ENCODE measurements at regions not wholly inside any gene's neighbourhood (a gene's known extent, or its start where the extent isn't known, plus 50 kb on each side); places are given as distances from the start of the nearest gene placed in this dataset.
A peak's percentile ranks its signal among the peaks of the same experiment; 100 is the strongest.

GRCh38 chr3:152909180-152909883, 74.4 kb downstream of the P2RY1 start:
- BruUV-seq (replicated peaks): no TSS peak
- H4K20me1 ChIP-seq (ENCODE audit: insufficient read depth): no peaks in the 10 kb centered on the region
- no peak for ATAC-seq
- no peaks in the 10 kb centered on the region for H3K9me3 ChIP-seq (ENCODE audit: control insufficient read depth in 1 of 2, insufficient read depth in 1 of 2, low read depth in 1 of 2, low read length in 2 of 2)
- no peak overlapping the region for H3K4me3 ChIP-seq (replicated peaks in 1 of 2; ENCODE audit: low read depth in 1 of 2, low read length in 2 of 2)
- H3K27ac ChIP-seq (ENCODE audit: low read depth, low read length): no peak overlapping the region
- no peaks in the 10 kb centered on the region for H3K9me2 ChIP-seq (ENCODE audit: insufficient read depth)
- H3K79me2 ChIP-seq (ENCODE audit: insufficient read depth, low read length): no peaks in the 10 kb centered on the region
- RAD21 ChIA-PET (ENCODE audit: low non-redundant PET in 1 of 2, low total read pairs in 2 of 2, uncharacterized antibody in 2 of 2, unreplicated experiment in 2 of 2): no interaction called here
- H3K4me1 ChIP-seq (ENCODE audit: control insufficient read depth in 1 of 2, insufficient read depth in 2 of 2, low read length in 2 of 2): peaks cover 0 to 6% of the 10 kb centered on the region in 2 experiments; a peak in 2 of 4 replicates
- no peak for TF ChIP-seq FOSL1 (IDR thresholded peaks at IDR 0.05; ENCODE audit: low read depth)
- TF ChIP-seq, protein P1, sequence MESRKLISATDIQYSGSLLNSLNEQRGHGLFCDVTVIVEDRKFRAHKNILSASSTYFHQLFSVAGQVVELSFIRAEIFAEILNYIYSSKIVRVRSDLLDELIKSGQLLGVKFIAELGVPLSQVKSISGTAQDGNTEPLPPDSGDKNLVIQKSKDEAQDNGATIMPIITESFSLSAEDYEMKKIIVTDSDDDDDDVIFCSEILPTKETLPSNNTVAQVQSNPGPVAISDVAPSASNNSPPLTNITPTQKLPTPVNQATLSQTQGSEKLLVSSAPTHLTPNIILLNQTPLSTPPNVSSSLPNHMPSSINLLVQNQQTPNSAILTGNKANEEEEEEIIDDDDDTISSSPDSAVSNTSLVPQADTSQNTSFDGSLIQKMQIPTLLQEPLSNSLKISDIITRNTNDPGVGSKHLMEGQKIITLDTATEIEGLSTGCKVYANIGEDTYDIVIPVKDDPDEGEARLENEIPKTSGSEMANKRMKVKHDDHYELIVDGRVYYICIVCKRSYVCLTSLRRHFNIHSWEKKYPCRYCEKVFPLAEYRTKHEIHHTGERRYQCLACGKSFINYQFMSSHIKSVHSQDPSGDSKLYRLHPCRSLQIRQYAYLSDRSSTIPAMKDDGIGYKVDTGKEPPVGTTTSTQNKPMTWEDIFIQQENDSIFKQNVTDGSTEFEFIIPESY (IDR thresholded peaks at IDR 0.05; ENCODE audit: extremely low read depth, insufficient replicate concordance, low read length): no peak
- no peak for TF ChIP-seq POLR2AphosphoS5 (IDR thresholded peaks at IDR 0.05; ENCODE audit: low read depth, low read length)
- no peak for TF ChIP-seq YY1 (IDR thresholded peaks at IDR 0.05; ENCODE audit: extremely low read depth, insufficient replicate concordance, low read depth, low read length)
- no peak for TF ChIP-seq ZNF274 (IDR thresholded peaks at IDR 0.05; ENCODE audit: low read depth, low read length)
- TF ChIP-seq MAX (IDR thresholded peaks at IDR 0.05): no peak
- TF ChIP-seq POLR2A (IDR thresholded peaks at IDR 0.05; ENCODE audit: borderline replicate concordance, extremely low read depth, insufficient read depth, insufficient read length): no peak
- TF ChIP-seq CTCF (IDR thresholded peaks at IDR 0.05 in 2 of 3, conservative IDR thresholded peaks at IDR 0.05 in 1 of 3; ENCODE audit: borderline replicate concordance in 1 of 3, insufficient read depth in 1 of 3, low read depth in 2 of 3, low read length in 2 of 3): no peak
- no peak for TF ChIP-seq ELF1 (IDR thresholded peaks at IDR 0.05; ENCODE audit: borderline replicate concordance, low read depth)
- no peak for TF ChIP-seq TCF7L2 (IDR thresholded peaks at IDR 0.05; ENCODE audit: borderline replicate concordance, extremely low read depth, insufficient read depth, insufficient read length)
- TF ChIP-seq, protein P2, sequence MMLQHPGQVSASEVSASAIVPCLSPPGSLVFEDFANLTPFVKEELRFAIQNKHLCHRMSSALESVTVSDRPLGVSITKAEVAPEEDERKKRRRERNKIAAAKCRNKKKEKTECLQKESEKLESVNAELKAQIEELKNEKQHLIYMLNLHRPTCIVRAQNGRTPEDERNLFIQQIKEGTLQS (IDR thresholded peaks at IDR 0.05): no peak
- no peak for TF ChIP-seq EZH2phosphoT487 (IDR thresholded peaks at IDR 0.05; ENCODE audit: borderline replicate concordance)
- TF ChIP-seq ZFX (IDR thresholded peaks at IDR 0.05): no peak
- POLR2A ChIA-PET: interaction anchor here (0.7 kb wide), 1 partner anchor 9 kb away, joined by 3 read pairs; no protein-coding TSS in a partner anchor
- no peaks in the 10 kb centered on the region for H3K27me3 ChIP-seq (ENCODE audit: insufficient read depth, low read length)
- H3K4me2 ChIP-seq (ENCODE audit: low read length): no peak overlapping the region
- H3K9ac ChIP-seq (ENCODE audit: low read length): no peak overlapping the region
- CTCF ChIA-PET: no interaction called here
- no peaks in the 10 kb centered on the region for H3K36me3 ChIP-seq (ENCODE audit: control insufficient read depth in 1 of 2, insufficient read depth in 2 of 2, low read length in 2 of 2)
- DNase-seq (ENCODE audit: low read depth, low spot score): no peak
- peak overlapping the region; percentile 3 for H2AFZ ChIP-seq (ENCODE audit: low read depth, low read length, poor library complexity, severe bottlenecking)
- intact Hi-C loops (cut with micrococcal nuclease): no loop called here
